GM18502 (cell line): ENCODE measurements at regions not wholly inside any gene's neighbourhood (a gene's known extent, or its start where the extent isn't known, plus 50 kb on each side); places are given as distances from the start of the nearest gene placed in this dataset.
"Not testable (repeated sequence)": the region's sequence is repeated elsewhere in the genome, so short reads cannot be mapped to it uniquely, and the experiment has no call there.

ENCODE experiments used
- ATAC-seq: cut with Tn5 transposase; IDR thresholded peaks from one replicate; pipeline ENCODE4 v1.9.1; 2021; ENCODE audit warnings: mild to moderate bottlenecking; ENCODE audit not compliant: unreplicated experiment, poor library complexity

DNA sequence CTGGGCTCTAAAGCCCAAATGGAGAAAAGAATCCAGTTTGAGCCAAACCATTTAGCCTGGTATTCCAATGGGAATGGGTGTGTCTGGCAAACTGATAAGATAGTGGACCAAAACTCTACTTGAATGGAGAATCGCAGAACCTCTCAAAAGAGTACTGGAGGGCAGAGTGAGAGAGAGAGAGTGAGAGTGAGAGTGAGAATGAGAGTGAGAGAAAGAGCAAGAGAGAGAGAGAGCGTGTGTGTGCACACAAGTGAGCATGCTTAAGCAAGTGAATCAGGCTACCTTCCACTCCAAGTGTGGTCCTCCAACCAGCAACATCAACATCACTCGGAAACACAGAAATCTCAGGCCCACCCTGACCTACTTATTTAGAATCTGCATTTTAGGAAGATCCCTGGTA lies 58.8 kb downstream of the UQCRFS1 start:
- no peak for ATAC-seq

GRCh38 chr19:29145756-29146155 lies 67.2 kb downstream of the UQCRFS1 start:
- ATAC-seq = no peak

DNA sequence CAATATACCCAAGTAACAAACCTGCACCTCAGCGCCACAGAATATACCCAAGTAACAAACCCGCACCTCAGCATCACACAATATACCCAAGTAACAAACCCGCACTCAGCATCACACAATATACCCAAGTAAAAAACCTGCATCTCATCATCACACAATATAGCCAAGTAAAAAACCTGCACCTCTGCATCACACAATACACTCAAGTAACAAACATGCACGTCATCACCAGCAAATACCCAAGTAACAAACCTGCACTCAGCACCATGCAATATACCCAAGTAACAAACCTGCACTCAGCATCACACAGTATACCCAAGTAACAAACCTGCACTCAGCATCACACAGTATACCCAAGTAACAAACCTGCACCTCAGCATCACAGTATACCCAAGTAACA lies 69.8 kb downstream of the UQCRFS1 start:
- no peak for ATAC-seq

- no peak for ATAC-seq
Measured at GRCh38 chr19:29139227-29139626, 73.7 kb downstream of the UQCRFS1 start.

DNA sequence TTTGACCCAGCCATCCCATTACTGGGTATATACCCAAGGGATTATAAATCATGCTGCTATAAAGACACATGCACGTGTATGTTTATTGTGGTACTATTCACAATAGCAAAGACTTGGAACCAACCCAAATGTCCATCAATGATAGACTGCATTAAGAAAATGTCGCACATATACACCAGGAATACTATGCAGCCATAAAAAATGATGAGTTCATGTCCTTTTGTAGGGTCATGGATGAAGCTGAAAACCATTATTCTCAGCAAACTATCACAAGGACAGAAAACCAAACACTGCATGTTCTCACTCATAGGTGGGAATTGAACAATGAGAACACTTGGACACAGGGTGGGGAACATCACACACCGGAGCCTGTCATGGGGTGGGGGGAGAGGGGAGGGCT lies 74.7 kb downstream of the UQCRFS1 start:
- not testable (repeated sequence) for ATAC-seq

- no peak for ATAC-seq
Measured at GRCh38 chr19:29131456-29131855, 81.5 kb downstream of the UQCRFS1 start.

DNA sequence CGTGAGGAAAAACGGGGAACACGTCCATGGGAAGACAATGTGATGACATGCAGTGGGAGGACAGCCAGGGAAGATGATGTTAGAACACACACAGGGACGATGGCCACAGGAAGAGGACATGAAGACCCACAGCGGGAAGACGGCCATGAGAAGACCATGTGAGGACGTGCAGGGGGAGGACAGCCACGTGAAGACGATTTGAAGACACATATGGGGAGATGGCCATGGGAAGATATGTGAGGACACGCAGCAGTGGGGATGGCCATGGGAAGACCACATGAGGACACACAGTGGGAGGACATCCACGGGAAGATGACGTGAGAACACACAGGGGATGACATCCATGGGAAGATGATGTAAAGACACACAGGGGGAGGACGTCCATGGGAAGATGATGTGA lies 83.8 kb downstream of the UQCRFS1 start:
- no peak for ATAC-seq

DNA sequence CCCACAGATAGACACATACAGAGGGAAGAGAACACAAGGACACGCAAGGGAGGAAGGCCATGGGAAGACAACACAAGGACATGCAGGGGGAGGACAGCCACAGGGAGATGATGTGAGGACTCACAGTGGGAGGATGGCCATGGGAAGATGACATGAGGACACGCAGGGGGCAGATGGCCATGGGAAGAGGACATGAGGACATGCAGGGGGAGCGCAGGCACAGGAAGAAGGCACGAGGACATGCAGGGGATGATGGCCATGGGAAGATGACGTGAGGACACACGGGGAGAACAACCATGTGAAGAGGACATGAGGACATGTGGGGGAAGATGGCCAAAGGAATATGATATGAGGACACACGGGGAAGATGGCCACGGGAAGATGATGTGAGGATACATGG lies 84.7 kb downstream of the UQCRFS1 start:
- ATAC-seq = no peak

- ATAC-seq = no peak
Measured at GRCh38 chr19:29122185-29122584, 90.8 kb downstream of the UQCRFS1 start.

GRCh38 chr19:29121684-29122083 lies 91.3 kb downstream of the UQCRFS1 start:
- no peak for ATAC-seq

GRCh38 chr19:29120466-29120865 lies 92.5 kb downstream of the UQCRFS1 start:
- no peak for ATAC-seq

DNA sequence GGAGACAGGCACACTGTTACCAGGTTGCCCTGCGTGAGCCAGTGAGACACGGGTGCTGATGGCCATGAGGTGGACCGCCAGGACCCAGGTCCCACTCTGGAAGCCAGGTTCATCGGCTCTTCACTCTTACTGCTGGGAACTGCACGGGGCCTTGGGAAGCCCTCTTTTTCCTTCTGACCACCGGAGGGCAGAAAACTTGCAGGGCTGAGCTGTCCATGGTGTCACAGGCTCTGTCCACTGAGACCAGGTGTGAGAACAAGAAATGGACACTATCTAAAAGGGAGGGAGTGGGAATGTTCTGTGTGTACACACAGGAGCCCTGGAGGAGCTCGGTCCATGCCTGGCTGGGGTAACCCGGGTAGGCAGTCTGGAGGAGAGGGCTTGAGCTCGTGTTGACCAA lies 93.4 kb downstream of the UQCRFS1 start:
- ATAC-seq = no peak

DNA sequence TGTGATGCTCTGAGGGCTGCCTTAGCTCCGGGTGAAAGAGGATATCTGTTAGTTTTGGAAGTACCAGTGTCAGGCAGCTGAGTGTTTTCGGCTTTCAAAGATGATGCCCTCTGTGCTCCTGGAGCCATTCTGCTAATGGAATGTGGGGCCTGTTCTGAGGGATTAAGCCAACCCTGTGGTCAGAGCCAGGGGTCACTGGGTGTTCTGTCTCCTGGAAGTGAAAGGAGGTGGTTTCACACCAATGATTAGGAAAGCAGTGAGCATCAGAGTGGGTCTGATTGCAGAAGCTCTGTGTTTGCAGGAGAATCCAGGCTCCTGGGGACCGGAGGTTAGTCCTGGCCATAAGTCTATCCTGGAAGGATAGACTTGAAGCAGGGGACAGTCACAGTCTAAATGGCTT lies 94.6 kb downstream of the UQCRFS1 start:
- ATAC-seq = no peak

DNA sequence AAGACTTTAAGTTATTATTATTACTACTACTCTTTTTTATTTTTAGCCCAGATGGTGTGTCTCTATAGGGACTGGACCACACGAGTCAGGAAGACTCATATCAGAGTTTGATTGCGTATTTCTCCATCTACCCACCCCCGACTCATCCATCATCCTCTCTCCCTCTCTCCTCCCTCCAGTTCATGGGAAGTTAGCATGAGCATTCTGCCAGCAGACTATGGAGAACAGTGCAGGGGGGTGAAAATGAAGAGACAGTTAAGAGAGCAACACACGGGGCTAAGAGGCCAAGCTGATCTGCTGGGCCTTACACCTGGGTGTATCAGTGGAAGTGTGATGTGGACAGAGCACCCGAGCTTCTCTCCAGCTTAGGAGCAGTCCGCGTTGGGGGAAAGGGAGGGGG lies 95.0 kb downstream of the UQCRFS1 start:
- ATAC-seq = no peak

GRCh38 chr19:29115181-29115580 lies 97.8 kb downstream of the UQCRFS1 start:
- no peak for ATAC-seq

DNA sequence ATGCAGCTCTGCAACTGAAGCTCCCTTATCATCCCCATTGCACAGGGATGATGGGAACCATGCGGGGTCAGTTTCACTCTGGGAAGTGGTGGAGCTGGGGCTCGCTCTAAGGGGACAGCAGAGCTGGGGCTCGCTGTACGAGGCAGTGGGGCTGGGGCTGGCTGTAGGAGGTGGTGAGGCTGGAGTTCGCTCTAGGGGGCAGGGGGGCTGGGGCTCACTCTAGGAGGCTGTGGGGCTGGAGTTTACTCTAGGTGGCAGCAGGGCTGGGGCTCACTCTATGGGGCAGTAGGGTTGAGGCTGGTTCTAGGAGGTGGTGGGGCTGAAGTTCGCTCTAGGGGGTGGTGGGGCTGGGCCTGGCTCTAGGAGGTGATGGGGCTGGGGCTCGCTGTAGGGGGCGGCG lies 99.1 kb downstream of the UQCRFS1 start:
- no peak for ATAC-seq

- ATAC-seq = no peak
Measured at GRCh38 chr19:29111576-29111975, 101.4 kb downstream of the UQCRFS1 start.

- no peak for ATAC-seq
Measured at GRCh38 chr19:29107831-29108230, 105.1 kb downstream of the UQCRFS1 start.

GRCh38 chr19:29106346-29106885 lies 106.5 kb downstream of the UQCRFS1 start:
- no peak for ATAC-seq

GRCh38 chr19:29105629-29106292 lies 107.2 kb downstream of the UQCRFS1 start:
- ATAC-seq = no peak

DNA sequence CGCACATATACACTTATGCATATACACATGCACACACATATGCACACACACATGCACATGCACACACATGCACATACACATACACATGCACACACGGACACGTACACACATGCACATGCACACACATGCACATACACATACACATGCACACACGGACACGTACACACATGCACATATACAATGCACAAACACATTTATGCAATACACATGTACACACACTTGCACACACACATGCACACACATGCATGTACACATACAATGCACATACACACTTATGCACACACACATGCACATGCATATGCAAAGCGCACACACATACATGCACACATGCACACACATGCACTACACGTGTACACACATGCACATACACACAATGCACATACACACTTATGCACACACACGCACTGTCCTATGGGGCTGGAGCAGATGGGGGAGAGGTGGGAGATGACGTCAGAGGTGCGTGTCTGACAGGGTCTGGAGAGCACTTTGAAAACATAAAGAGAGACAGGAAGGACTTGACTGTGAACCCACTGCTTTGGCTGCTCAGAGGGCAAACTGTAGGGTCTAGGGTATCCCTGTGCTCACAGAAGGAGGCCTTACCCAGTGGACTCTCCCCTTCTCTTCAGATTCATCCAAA lies 108.2 kb downstream of the UQCRFS1 start:
- no peak for ATAC-seq

DNA sequence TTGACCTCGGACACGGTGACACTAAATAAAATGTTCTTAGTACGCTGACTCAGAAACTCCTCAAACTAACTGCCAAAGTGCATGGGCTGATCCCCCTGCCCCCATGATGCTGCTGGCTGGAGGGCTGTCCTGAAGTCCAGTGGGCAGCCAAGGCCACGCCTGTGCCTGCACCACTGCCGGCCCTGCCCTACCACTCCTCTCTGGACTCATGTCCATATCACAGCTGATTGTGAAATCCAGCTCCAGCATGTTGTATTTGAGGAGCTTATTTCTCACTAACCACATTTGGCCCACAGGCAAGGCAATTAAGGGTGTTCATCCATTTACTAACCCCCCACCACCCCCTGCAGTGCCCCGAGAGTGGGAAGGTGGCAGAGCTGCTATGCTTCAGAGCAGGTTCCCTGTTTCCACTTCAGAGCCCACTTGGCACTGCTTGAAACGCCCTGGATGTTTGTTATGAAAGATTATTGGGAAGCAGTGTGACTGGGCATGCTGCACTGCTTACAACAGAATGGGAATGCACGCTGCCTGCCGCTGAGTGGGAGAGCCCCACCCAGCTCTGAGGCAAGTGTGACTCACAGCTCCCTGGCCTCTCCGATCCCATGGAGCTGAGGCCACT lies 114.0 kb downstream of the UQCRFS1 start:
- no peak for ATAC-seq
